RCC 7860 (cell line): ENCODE measurements at regions not wholly inside any gene's neighbourhood (a gene's known extent, or its start where the extent isn't known, plus 50 kb on each side); places are given as distances from the start of the nearest gene placed in this dataset.

ENCODE experiments used
- DNase-seq: peaks from one replicate; pipeline ENCODE4 v3.0.0-alpha.2; 2015; ENCODE audit warnings: low spot score
- FAIRE-seq: peaks from 2 replicates; lab custom pipeline; 2012; peaks lifted over from hg19 to GRCh38; lab: Jason Lieb, UNC

DNA sequence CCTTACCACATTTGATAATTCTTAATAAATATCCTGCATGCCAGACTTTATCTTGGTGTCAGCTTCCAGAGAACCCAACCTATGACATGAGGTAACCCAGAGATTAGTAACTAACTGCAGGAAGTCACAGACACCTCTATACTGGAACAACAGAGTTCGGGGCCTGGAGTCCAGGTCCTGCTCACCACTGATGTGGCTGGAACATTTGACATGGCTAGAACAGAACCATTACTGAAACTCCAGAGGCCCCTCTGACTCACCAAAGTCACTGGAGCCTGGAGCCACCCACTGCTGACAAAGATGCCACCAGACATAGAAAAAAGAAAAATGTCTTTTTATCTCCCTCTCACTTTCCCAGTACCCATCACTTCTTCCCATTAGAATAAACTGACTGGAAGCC is 403.7 kb downstream of the MID1IP1 start:
- DNase-seq (peak; percentile 54), FAIRE-seq (peak; percentile 81)

DNA sequence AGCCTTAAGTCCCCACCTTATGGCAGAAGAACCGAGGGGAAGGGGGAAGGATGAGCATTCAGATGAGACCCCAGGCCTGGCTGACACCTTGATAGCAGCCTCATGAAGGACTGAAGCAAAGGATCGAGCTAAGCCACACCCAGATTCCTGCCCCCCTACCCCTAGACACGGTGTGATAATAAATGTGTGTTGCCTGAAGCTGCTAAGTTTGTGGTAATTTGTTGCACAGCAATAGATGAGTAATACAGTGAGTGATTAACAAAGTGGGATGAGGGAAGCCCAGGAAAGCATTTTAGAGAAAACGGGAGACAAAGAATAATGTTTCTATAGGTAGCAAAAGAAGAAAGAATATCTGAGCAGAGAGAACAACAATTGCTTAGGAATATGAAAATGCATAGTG is 404.2 kb downstream of the MID1IP1 start:
- FAIRE-seq (peak; percentile 88), DNase-seq (peak; percentile 51)

DNA sequence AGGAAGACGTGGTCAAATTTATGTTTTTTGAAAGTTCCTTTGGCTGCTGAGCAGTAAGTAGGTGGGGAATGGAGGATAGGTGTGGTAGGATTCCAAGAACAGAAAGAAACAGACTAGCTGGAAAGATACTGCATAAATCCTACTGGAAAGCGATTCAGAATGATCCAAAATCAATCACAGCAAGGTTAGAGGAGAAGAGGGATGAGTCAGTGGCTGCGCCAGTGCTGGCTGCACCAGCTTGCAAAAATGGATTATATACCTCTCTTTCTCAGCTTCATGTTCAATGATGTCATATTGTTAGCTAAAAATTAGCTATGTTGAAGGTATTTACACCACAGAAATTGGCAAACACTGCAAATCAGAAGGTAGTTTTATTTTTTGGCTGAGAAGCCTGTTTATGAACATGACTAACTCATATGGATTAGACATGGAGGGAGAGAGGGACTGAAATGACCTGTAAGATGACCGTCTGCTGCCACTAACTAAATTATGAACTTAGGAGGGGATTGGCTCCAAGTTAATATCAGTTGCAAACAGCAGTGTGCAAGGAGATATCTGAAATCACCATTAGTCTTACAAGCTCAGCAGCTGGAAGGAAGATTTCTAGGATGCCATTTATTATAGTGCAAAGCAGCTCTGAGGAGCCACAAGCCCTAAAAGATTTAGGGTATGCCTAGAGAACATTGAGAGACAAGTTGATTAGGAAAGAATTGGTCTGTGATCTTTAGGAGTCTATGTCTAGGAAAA is 405.3 kb downstream of the MID1IP1 start:
- peak; percentile 42 for FAIRE-seq
- peak; percentile 7 for DNase-seq

DNA sequence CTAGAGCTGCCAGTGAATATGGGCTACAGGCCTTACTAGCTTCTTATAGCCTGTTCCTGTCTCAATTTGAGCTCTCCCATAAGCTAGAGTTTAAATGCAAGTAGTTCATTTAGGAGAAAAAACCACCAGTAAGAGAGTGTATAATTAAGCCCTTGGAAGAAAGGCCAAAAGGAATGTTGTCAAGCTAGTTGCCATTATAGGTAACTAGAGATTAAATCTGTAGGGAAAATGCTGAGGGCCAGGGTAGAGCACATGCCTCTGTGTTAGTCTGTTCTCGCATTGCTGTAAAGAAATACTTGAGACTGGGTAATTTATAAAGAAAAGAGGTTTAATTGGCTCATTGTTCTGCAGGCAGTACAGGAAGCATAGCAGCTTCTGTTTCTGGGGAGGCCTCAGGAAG is 410.2 kb downstream of the MID1IP1 start:
- FAIRE-seq (no peak), DNase-seq (no peak)

DNA sequence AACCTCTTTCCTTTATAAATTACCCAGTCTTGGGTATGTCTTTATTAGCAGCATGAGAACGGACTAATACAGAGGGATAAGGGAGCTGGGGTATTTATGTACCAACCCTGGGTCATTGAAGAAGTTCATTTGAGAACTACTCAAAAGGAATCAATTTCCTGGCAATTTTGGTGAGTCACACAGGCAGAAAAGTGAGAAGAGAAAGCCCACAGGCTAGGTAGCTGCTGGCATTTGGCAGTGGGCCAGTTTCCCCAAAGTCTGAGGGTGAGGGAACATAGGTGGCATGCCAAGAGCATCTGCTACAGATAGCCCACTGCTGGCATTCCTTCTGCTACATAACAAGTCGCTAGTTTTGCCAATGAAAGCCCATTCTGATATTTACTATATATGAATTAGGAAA is 411.2 kb downstream of the MID1IP1 start:
- DNase-seq, result no peak
- FAIRE-seq, result no peak

DNA sequence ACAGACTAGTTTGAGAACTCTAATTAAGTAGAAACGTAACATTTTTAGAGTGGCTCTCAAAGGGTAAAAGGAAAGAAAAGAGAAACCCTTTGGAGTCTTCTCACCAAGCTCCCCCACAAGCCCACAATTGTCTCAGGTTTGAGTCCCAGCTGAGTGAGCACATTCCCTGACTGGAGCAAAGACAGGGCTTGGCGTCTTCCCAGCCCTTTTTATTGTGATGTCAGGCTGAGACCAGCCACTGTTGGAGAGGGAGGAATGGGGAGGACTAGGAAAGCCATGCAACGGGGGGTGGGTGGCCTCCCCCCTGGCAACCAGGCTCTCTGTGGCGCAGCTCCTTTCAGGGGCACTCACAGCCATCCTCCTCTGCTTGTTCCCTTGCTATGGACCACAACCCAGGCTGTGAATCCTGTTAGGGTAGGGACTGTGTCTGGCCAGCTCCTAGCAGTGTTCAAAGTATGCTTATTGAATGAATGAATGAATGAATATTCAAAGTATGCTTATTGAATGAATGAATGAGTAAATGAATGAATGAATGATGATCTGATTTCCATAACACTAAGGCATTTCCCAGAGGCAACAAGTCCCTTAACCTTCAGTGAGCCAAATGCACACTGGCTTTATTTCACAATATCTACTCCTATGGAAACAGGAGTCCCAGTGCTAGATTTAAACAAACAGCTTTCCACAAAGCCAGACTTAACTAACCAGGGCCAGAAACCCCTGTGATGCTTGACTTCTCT is 413.3 kb downstream of the MID1IP1 start:
- no peak for FAIRE-seq
- DNase-seq, result no peak

DNA sequence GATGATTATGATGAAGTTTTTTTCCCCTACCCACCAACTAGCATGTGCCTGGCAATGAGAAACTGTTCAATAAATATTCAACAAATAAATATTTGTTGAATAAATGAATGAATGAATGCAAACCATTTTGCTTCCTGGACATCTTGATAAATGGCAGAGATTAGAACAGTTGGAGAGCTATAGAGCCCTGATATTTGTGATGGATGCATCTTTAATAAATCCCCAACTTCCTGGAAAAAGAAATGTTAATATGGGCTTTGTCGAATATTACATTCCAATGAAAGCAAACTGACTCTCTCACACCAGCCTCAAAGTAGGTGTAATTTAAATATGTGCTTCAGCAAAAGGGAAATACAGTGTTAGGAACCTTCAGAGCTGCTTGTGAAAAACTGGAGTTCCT is 419.7 kb downstream of the MID1IP1 start:
- FAIRE-seq, result no peak
- DNase-seq, result no peak

DNA sequence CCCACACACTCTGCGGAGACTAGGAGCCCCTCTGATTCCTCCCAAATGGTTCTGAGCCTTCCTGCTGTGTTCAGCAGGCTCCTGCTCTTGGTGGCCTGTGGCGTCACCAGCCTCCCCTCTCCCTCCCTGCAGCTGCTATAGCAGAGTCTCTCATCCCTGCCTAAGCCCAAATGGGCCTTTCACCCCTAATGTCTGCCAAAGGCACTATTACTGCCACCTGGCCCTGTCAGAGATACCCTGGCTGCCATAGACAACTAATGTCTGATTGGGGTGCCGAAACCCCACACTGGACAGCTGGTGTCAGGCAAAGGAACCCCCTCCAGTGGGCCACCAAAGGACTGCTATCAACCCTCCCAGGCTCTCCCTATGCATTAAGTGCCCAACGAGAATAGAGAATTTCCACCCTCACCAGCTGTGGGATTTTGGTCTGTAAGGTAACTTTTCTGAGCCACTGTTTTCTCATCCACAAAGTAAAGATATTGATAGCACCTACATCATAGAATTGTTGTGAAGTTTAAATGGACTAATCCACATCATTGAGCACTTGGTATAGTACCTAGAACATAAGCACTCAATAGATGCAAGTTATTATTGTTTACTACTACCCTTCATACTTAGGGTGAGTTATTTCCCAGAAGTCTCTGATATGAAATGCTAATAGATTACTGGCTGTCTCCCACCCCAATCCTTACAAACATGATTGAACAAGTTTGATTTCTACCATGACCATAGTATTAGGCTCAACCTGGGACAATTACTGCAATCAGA is 421.3 kb downstream of the MID1IP1 start:
- DNase-seq, result no peak
- FAIRE-seq, result no peak

DNA sequence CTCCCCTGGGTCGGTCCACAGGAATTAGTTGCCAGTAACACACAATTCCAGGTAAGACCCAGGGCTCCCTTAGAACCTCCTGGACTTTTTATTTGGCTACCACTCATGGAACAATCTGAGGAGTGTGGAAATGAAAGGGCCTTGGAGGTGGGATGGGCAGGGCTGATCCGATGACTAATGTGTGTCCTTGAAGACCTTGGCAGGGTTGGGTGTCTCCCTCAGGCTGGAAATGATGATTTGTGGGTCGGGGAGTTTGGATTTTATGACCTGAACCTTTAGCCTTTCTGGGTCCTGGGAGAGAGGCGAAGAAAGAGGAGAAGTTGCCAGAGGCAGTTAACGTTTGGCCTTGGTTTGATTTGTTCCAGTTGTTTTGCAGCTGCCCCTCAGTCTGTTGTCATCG is 425.0 kb downstream of the MID1IP1 start:
- FAIRE-seq (no peak), DNase-seq (no peak)

DNA sequence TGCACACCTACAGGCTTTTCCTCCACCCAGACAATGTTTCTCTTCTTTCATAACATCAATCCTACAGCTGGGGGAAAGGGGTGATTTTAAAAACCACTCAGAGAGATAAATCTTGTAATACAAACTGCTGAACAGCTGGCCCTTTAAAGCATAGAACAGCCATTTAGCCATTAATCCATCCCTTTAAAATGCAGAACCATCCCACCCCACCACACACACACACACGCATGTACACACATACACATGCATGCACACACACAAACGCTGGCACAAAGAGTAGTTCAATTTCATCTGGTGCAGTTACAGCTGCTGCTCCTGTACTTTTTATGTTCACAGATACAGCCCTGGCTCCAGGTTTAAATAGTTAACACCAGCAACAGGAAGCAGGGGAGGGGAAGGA is 426.1 kb downstream of the MID1IP1 start:
- no peak for FAIRE-seq

DNA sequence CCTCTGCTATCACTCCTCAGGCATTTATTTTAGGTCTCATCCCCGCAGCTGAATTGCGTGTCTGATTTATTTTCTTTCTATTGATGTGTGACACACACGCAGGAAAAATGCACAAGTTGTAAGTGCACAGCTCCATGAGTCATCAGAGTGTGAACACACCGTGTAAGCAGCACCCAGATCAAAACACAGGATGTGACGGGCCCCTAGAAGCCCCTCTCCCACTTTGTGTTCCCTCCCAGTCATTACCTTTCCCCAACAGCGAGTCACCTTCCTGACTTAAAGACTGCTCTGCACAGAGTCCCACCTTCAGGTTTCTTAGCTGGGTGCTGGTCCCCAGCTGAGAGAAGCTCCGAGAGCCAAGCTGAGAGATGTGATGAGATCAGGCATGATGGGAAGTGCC is 436.7 kb downstream of the MID1IP1 start:
- no peak for FAIRE-seq
- no peak for DNase-seq

More for the DNA sequence above, 426.1 kb downstream of the MID1IP1 start:
- DNase-seq, result no peak

DNA sequence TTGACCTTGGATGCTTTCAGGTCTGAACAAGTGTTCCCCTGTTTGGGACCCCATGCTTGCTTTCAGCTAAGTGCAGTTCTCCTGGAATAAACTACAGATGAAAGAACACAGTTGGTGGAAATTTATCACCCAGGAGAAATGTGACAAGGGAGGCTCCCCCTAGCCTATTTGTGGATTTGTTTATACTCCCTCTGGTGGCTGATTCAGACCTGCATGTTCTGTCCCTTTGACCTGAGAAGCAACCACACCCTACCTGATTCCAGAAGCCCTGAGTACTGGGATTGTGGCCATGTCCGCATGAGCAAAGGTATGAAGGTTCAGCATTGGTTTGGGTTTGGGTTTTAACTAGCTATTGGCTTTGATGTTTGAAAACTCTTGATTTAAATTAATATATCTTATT is 440.9 kb downstream of the MID1IP1 start:
- FAIRE-seq, result peak; percentile 15
- DNase-seq, result peak; percentile 4

DNA sequence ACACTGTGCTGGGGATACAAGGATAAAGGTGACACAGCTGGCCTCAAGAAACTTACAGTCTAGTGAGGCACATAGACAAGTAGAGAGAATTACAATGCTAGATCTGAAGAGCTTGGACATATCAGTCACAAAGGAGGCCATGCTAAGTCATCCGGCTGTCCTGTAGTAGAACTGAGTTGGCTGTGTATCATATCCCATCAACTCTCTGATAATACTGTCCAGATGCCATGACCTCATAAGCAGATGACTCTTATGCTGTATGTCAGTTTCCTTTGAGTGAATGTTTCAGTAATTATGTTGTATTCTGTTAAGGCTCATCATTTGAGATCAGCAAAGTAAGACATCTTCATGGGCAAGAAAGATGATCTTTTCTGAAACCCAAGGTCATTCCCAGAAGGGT is 442.9 kb downstream of the MID1IP1 start:
- FAIRE-seq (no peak), DNase-seq (no peak)

DNA sequence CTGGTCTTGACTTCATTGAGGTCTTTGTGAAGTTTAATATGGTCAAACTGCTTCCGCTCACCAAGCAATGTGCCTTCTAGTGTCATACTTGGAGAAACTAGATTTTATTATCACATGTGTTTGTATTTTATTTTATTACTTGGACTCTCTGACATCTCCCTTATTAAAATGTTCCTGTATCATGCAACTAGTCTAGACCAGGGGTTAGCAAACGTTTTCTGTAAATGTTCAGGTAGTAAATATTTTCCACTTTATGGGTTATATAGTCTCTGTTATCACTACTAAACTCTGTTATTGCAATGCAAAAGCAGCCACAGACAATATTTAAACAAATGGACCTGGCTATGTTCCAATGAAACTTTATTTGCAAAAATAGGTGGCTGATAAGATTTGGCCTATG is 443.8 kb downstream of the MID1IP1 start:
- no peak for FAIRE-seq
- no peak for DNase-seq

DNA sequence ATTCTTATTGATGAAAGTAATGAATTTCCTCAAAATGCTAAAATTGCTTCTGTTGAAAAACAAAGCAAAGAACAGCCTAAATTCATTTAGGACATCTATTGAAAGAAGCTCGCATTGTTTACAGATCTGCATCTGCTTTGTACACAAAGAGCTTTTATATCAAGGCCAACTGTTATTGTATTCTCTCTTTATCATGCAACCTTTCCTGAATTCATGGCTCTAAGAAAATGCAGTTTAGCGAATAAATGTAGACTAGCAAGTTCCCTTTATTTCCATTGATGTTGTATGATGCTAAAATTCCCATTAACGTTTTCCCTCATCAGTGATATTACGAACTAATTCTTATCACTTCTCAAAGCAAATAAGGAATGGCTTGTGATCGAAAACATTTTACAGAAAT is 446.3 kb downstream of the MID1IP1 start:
- FAIRE-seq (no peak), DNase-seq (no peak)

DNA sequence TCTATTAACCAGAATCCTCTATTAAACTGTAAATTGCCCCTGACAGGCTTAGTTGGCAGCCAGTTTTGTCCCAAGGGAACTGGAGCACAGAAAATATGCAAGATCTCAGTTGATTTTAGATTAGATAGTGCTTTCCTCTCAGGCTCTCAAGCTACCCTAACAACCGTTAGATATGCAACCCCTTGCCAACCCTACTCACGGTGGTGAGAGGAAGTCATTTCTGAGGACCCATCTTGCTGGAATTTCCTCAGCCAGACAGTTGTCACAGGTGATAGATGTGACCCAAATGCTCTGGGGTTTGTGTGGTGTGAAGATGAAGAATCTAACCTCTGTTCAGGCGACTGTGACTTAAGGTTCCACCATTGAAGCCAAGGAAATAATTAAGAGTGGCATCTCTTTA is 447.1 kb downstream of the MID1IP1 start:
- no peak for DNase-seq
- no peak for FAIRE-seq

DNA sequence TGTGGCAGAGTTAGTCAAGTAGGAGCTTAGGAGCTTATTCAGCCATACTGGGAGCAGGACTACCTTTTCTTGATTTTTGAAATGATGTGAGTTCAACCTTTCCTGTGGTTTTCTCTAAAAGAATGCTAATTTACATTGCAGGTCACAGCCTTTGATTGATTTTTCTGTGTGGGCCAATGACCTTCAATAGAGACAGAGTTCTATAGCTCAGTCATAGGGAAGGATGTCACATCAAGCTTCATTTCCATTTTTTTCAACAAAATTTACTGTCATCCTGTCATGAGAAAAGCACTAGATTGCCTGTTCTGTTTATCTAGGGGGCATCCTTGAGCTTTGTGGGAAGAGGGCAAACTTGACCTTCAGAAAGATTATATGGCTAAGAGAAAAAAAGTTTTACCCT is 448.7 kb downstream of the MID1IP1 start:
- no peak for FAIRE-seq
- no peak for DNase-seq

DNA sequence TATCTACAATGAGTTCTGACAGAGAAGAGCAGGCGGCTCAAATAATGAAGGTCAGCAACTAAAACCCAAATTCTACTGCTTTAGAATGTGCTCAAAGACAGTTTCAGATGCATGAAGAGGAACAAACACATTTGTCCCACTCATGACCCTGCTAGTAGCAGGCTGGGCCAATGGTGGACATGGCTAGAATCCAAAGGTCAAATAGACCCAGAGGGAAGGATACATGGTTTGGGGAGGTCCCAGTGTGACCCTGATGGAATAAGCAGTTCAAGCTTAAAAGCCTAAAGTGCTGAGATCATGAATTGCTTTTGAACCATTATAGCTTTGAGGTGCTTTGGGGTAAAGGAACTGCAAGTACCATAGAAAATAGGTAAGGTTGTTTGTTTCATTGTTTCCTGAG is 450.7 kb downstream of the MID1IP1 start:
- DNase-seq, result no peak
- FAIRE-seq, result no peak

DNA sequence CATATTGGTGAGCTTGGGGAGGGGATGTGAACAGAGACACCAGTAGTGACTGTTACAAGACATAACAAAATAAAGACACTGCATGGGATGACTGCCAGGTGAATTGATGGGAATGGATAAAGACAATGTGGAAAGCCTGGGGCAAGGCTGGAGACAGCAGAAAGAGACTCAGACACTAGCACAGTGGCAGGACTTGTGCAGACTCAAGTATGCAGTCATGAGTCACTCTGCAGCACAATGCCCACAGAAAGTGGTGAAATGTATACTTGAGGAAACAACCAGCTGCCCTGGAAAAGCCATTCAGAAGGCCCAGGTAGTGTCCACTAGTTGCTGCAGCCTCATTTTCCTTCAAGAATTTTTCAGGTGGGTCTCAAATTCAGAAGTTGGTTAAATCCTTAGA is 452.3 kb downstream of the MID1IP1 start:
- DNase-seq, result peak; percentile 5
- FAIRE-seq, result no peak

DNA sequence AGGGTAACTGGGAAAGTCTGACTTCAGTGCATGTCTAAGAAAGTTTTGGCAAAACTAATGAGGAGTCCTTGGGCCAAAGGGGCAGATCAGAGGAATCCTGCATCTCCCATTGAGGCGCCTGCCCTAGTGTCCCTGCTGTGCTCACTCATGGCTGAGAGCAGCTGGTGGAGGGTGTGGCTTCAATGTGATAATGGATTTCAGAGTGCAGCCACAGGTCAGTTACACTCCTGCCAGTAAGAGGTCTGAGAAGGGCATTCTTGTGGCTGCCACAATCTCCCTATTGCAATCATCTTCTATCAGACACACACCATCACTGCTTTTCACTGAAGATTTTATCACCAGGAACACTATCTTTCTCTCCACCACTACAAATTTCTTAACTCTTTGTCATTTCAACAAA is 457.1 kb downstream of the MID1IP1 start:
- DNase-seq (peak; percentile 77), FAIRE-seq (peak; percentile 93)

DNA sequence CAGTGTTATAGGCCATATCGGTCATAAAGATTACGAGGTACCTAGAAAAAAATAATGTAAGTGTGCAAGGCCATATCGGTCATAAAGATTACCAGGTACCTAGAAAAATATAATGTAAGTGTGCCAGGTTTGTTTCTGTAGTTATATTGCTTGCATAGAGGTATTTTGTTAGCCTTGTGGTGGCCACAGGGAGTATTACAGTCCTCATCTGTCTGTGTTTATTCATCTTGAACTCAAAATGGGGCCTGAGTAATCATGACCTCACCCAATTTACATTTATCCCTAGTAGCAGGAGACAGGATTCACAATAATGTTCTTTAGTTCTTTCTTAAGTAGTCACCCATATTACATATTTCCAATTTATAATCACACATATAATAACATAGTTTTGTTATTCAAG is 459.7 kb downstream of the MID1IP1 start:
- FAIRE-seq, result no peak

More for the DNA sequence above, 459.7 kb downstream of the MID1IP1 start:
- DNase-seq, result peak; percentile 29
